GM23338 (cell line): ENCODE measurements at regions not wholly inside any gene's neighbourhood (a gene's known extent, or its start where the extent isn't known, plus 50 kb on each side); places are given as distances from the start of the nearest gene placed in this dataset.

ENCODE experiments used
- ATAC-seq: fragments of 200-7000 bp; cut with Tn5 transposase; 3 replicates; pipeline ENCODE4 v1.9.1; 2020
- DNase-seq: peaks from one replicate; pipeline ENCODE4 v3.0.0-alpha.2; 2015; ENCODE audit warnings: low spot score
- H2AFZ ChIP-seq: fragments of 200-600 bp; sonication (generic); 2 replicates; pipeline ENCODE4 v1.8.0; 2016; ENCODE audit warnings: antibody characterized with exemption, mild to moderate bottlenecking, moderate library complexity
- H3F3A ChIP-seq: fragments of 200-600 bp; sonication (generic); replicated peaks from 2 replicates; pipeline ENCODE4 v1.8.0; 2017; ENCODE audit warnings: antibody characterized with exemption, mixed run types, low read depth
- H3K27ac ChIP-seq: fragments of 200-600 bp; sonication (generic); 2 replicates; pipeline ENCODE4 v1.6.1; 2016; ENCODE audit warnings: low read depth
- H3K27me3 ChIP-seq: fragments of 200-600 bp; sonication (generic); 2 replicates; pipeline ENCODE4 v1.8.0; 2016; ENCODE audit warnings: mild to moderate bottlenecking, mixed run types, moderate library complexity; ENCODE audit not compliant: insufficient read depth
- H3K36me3 ChIP-seq: fragments of 200-600 bp; sonication (generic); 2 replicates; pipeline ENCODE4 v1.8.0; 2016; ENCODE audit warnings: mild to moderate bottlenecking; ENCODE audit not compliant: insufficient read depth
- H3K4me1 ChIP-seq: fragments of 200-600 bp; sonication (generic); 2 replicates; pipeline ENCODE4 v1.8.0; 2016; ENCODE audit warnings: mild to moderate bottlenecking, moderate library complexity; ENCODE audit not compliant: insufficient read depth
- H3K4me2 ChIP-seq: fragments of 200-600 bp; sonication (generic); 2 replicates; pipeline ENCODE4 v1.7.1; 2017; ENCODE audit warnings: mixed run types
- H3K4me3 ChIP-seq: fragments of 200-600 bp; sonication (generic); 2 replicates; pipeline ENCODE4 v1.6.1; 2016; ENCODE audit warnings: mixed run types
- H3K79me2 ChIP-seq: fragments of 200-600 bp; sonication (generic); replicated peaks from 2 replicates; pipeline ENCODE4 v1.8.0; 2017; ENCODE audit warnings: mild to moderate bottlenecking; ENCODE audit not compliant: insufficient read depth
- H3K9me2 ChIP-seq: fragments of 200-600 bp; sonication (generic); 2 replicates; pipeline ENCODE4 v1.8.0; 2017; ENCODE audit not compliant: insufficient read depth
- H4K20me1 ChIP-seq: fragments of 200-600 bp; sonication (generic); replicated peaks from 2 replicates; pipeline ENCODE4 v1.8.0; 2017; ENCODE audit warnings: mild to moderate bottlenecking; ENCODE audit not compliant: insufficient read depth
- H3K27ac Mint-ChIP-seq: 2 replicates; pipeline ENCODE4 v1.8.0; 2020; ENCODE audit warnings: inconsistent platforms, mild to moderate bottlenecking, moderate library complexity, mixed read lengths
- H3K27me3 Mint-ChIP-seq: 3 replicates; pipeline ENCODE4 v1.8.0; 2022; ENCODE audit warnings: low read depth, mild to moderate bottlenecking, moderate library complexity, mixed read lengths, inconsistent platforms; ENCODE audit not compliant: insufficient read depth, poor library complexity
- H3K36me3 Mint-ChIP-seq: 3 replicates; pipeline ENCODE4 v1.8.0; 2021; ENCODE audit warnings: low read depth, mild to moderate bottlenecking, inconsistent platforms, moderate library complexity, mixed read lengths
- H3K4me1 Mint-ChIP-seq: 3 replicates; pipeline ENCODE4 v1.8.0; 2020; ENCODE audit warnings: mild to moderate bottlenecking, inconsistent platforms, mixed read lengths
- H3K4me3 Mint-ChIP-seq: 3 replicates; pipeline ENCODE4 v1.8.0; 2021; ENCODE audit warnings: moderate library complexity, mild to moderate bottlenecking, inconsistent platforms, mixed read lengths
- H3K9me3 Mint-ChIP-seq: 3 replicates; pipeline ENCODE4 v1.8.0; 2020; ENCODE audit warnings: moderate library complexity, mild to moderate bottlenecking, inconsistent platforms, mixed read lengths
- CREB1 ChIP-seq: fragments of 250-450 bp; sonication (Bioruptor Pico); IDR thresholded peaks from 2 replicates; pipeline ENCODE4 v1.5.0; 2020; ENCODE audit warnings: low read depth, mild to moderate bottlenecking, moderate library complexity
- JUNB ChIP-seq: IDR thresholded peaks from one replicate; pipeline ENCODE4 v1.6.1; 2016; ENCODE audit warnings: antibody characterized with exemption; ENCODE audit not compliant: unreplicated experiment
- POLR2AphosphoS5 ChIP-seq: IDR thresholded peaks from 2 replicates; pipeline ENCODE4 v1.6.1; 2016; ENCODE audit warnings: antibody characterized with exemption, low read depth
- STAT1 ChIP-seq: IDR thresholded peaks from one replicate; pipeline ENCODE4 v1.6.1; 2016; ENCODE audit warnings: antibody characterized with exemption; ENCODE audit not compliant: unreplicated experiment
- ZNF114 ChIP-seq: fragments of 250-450 bp; sonication (Bioruptor Pico); IDR thresholded peaks from 2 replicates; pipeline ENCODE4 v1.5.0; 2020; ENCODE audit warnings: mild to moderate bottlenecking, moderate library complexity
- ZNF331 ChIP-seq: fragments of 250-450 bp; sonication (Bioruptor Pico); IDR thresholded peaks from 2 replicates; pipeline ENCODE4 v1.5.0; 2020; ENCODE audit warnings: low read depth, mild to moderate bottlenecking, moderate library complexity
- TF ChIP-seq, protein P1 (sequence below): IDR thresholded peaks from 2 replicates; pipeline ENCODE4 v1.6.1; 2016; ENCODE audit warnings: antibody characterized with exemption
- TF ChIP-seq, protein P2 (sequence below), 2 experiments: fragments of 200-600 bp in 1 of 2; sonication (generic) in 1 of 2; conservative IDR thresholded peaks; 2 replicates each; pipeline versions ENCODE4 v1.5.1 to v1.6.1; 2016 to 2017; ENCODE audit warnings: antibody characterized with exemption in 2 of 2, low read depth in 2 of 2, mild to moderate bottlenecking in 2 of 2, moderate library complexity in 1 of 2
- TF ChIP-seq, protein P3 (sequence below): fragments of 250-450 bp; sonication (Bioruptor Pico); IDR thresholded peaks from 2 replicates; pipeline ENCODE4 v1.5.0; 2020; ENCODE audit warnings: mild to moderate bottlenecking, moderate library complexity
- TF ChIP-seq, protein P4 (sequence below): IDR thresholded peaks from one replicate; pipeline ENCODE4 v1.6.1; 2018; ENCODE audit warnings: antibody characterized with exemption; ENCODE audit not compliant: unreplicated experiment

DNA sequence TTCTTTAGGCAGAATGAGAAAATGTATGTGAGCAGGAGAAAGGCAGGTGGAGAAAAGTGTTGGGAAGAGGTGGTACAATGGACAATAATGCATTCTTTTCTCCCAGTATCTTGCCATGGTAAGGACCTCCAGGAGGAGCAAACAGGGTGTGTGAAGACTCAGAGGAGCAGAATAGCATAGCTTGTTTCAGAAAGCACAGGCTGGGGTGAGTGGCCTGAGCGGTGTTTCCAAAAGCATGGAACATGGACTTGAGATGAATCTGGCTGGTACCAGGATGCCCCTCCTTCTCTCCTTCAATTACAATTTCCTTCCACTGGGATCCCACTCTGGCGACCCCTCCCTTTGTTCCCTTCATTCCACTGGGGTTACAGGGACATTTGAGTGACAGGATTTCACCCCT lies 123.4 kb upstream of the TNR start (continued):
- TF ChIP-seq, protein P1, sequence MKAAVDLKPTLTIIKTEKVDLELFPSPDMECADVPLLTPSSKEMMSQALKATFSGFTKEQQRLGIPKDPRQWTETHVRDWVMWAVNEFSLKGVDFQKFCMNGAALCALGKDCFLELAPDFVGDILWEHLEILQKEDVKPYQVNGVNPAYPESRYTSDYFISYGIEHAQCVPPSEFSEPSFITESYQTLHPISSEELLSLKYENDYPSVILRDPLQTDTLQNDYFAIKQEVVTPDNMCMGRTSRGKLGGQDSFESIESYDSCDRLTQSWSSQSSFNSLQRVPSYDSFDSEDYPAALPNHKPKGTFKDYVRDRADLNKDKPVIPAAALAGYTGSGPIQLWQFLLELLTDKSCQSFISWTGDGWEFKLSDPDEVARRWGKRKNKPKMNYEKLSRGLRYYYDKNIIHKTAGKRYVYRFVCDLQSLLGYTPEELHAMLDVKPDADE, result no peak

DNA sequence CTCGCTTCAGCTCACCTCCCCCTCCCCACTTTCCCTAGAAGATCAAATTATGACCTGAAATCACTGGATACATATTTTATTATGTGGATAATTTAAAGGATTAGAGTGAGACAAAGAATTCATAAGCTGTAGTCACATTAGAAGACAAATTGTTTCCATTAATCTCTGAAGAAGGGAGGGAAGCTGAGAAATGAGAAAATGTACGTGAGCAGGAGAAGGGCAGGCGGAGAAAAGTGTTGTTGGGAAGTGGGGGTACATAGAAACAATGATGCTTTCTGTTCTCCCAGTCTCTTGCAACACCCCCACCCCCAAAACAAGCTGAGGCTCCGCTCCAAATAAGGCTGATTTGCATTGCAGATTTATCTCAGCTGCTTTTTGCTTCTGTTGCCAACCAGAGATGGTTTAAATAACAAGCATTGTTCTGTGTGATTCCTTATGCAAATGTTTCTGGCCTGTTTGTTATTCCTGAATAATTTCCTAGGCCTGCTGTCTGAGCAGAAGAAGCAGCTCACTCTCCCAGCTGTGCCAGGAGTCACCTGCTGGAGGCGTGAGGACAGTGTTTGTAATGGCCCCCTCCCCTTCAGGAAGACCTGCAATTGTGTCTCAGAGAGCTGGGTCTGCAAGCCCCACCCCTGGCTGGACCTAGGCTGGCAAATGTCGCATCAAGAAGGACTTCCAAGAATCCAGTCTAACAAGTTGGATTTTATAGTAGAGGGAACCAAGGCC lies 121.8 kb upstream of the TNR start:
- Histone ChIP-seq H3K79me2 (no peaks in the 10 kb centered on the region), H3K4me3 (peak overlapping the region; percentile 34), H3K4me1 (peaks cover 60% of the 10 kb centered on the region), H4K20me1 (no peaks in the 10 kb centered on the region), H3K36me3 (no peaks in the 10 kb centered on the region), H3K27me3 (peaks cover 13% of the 10 kb centered on the region; the same call in 1 of the 2 replicates), H3K27ac (peak overlapping the region; percentile 71), H3F3A (no peaks in the 10 kb centered on the region), H2AFZ (no peak overlapping the region), H3K9me2 (0 out of 2 replicates have a peak, but pooled peaks cover 11% of the 10 kb centered on the region), H3K4me2 (peak overlapping the region; percentile 53)
- peak overlapping the region; percentile 85 for H3K27ac Mint-ChIP-seq
- peak; percentile 86 for ATAC-seq
- peak; percentile 91 for DNase-seq
- no peaks in the 10 kb centered on the region for H3K36me3 Mint-ChIP-seq
- peaks cover 69% of the 10 kb centered on the region for H3K4me1 Mint-ChIP-seq
- H3K9me3 Mint-ChIP-seq, result no peaks in the 10 kb centered on the region
- H3K27me3 Mint-ChIP-seq, result peaks cover 28% of the 10 kb centered on the region
- peak overlapping the region; percentile 45 for H3K4me3 Mint-ChIP-seq
- TF ChIP-seq ZNF331 (no peak), CREB1 (CRISPR knock-in tag) (peak; percentile 50), POLR2AphosphoS5 (no peak), STAT1 (no peak), ZNF114 (CRISPR knock-in tag) (0 out of 2 replicates have a peak, but pooled peaks have one; percentile 87), JUNB (no peak)
- TF ChIP-seq, protein P2, sequence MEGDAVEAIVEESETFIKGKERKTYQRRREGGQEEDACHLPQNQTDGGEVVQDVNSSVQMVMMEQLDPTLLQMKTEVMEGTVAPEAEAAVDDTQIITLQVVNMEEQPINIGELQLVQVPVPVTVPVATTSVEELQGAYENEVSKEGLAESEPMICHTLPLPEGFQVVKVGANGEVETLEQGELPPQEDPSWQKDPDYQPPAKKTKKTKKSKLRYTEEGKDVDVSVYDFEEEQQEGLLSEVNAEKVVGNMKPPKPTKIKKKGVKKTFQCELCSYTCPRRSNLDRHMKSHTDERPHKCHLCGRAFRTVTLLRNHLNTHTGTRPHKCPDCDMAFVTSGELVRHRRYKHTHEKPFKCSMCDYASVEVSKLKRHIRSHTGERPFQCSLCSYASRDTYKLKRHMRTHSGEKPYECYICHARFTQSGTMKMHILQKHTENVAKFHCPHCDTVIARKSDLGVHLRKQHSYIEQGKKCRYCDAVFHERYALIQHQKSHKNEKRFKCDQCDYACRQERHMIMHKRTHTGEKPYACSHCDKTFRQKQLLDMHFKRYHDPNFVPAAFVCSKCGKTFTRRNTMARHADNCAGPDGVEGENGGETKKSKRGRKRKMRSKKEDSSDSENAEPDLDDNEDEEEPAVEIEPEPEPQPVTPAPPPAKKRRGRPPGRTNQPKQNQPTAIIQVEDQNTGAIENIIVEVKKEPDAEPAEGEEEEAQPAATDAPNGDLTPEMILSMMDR (conservative IDR thresholded peaks at IDR 0.05; ENCODE audit: low read depth in 2 of 2), result peak; percentile 31 to 44
- TF ChIP-seq, protein P3, sequence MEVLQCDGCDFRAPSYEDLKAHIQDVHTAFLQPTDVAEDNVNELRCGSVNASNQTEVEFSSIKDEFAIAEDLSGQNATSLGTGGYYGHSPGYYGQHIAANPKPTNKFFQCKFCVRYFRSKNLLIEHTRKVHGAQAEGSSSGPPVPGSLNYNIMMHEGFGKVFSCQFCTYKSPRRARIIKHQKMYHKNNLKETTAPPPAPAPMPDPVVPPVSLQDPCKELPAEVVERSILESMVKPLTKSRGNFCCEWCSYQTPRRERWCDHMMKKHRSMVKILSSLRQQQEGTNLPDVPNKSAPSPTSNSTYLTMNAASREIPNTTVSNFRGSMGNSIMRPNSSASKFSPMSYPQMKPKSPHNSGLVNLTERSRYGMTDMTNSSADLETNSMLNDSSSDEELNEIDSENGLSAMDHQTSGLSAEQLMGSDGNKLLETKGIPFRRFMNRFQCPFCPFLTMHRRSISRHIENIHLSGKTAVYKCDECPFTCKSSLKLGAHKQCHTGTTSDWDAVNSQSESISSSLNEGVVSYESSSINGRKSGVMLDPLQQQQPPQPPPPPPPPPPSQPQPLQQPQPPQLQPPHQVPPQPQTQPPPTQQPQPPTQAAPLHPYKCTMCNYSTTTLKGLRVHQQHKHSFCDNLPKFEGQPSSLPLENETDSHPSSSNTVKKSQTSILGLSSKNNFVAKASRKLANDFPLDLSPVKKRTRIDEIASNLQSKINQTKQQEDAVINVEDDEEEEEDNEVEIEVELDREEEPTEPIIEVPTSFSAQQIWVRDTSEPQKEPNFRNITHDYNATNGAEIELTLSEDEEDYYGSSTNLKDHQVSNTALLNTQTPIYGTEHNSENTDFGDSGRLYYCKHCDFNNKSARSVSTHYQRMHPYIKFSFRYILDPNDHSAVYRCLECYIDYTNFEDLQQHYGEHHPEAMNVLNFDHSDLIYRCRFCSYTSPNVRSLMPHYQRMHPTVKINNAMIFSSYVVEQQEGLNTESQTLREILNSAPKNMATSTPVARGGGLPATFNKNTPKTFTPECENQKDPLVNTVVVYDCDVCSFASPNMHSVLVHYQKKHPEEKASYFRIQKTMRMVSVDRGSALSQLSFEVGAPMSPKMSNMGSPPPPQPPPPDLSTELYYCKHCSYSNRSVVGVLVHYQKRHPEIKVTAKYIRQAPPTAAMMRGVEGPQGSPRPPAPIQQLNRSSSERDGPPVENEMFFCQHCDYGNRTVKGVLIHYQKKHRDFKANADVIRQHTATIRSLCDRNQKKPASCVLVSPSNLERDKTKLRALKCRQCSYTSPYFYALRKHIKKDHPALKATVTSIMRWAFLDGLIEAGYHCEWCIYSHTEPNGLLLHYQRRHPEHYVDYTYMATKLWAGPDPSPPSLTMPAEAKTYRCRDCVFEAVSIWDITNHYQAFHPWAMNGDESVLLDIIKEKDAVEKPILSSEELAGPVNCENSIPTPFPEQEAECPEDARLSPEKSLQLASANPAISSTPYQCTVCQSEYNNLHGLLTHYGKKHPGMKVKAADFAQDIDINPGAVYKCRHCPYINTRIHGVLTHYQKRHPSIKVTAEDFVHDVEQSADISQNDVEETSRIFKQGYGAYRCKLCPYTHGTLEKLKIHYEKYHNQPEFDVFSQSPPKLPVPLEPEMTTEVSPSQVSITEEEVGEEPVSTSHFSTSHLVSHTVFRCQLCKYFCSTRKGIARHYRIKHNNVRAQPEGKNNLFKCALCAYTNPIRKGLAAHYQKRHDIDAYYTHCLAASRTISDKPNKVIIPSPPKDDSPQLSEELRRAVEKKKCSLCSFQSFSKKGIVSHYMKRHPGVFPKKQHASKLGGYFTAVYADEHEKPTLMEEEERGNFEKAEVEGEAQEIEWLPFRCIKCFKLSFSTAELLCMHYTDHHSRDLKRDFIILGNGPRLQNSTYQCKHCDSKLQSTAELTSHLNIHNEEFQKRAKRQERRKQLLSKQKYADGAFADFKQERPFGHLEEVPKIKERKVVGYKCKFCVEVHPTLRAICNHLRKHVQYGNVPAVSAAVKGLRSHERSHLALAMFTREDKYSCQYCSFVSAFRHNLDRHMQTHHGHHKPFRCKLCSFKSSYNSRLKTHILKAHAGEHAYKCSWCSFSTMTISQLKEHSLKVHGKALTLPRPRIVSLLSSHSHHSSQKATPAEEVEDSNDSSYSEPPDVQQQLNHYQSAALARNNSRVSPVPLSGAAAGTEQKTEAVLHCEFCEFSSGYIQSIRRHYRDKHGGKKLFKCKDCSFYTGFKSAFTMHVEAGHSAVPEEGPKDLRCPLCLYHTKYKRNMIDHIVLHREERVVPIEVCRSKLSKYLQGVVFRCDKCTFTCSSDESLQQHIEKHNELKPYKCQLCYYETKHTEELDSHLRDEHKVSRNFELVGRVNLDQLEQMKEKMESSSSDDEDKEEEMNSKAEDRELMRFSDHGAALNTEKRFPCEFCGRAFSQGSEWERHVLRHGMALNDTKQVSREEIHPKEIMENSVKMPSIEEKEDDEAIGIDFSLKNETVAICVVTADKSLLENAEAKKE, result peak; percentile 61
- TF ChIP-seq, protein P4, sequence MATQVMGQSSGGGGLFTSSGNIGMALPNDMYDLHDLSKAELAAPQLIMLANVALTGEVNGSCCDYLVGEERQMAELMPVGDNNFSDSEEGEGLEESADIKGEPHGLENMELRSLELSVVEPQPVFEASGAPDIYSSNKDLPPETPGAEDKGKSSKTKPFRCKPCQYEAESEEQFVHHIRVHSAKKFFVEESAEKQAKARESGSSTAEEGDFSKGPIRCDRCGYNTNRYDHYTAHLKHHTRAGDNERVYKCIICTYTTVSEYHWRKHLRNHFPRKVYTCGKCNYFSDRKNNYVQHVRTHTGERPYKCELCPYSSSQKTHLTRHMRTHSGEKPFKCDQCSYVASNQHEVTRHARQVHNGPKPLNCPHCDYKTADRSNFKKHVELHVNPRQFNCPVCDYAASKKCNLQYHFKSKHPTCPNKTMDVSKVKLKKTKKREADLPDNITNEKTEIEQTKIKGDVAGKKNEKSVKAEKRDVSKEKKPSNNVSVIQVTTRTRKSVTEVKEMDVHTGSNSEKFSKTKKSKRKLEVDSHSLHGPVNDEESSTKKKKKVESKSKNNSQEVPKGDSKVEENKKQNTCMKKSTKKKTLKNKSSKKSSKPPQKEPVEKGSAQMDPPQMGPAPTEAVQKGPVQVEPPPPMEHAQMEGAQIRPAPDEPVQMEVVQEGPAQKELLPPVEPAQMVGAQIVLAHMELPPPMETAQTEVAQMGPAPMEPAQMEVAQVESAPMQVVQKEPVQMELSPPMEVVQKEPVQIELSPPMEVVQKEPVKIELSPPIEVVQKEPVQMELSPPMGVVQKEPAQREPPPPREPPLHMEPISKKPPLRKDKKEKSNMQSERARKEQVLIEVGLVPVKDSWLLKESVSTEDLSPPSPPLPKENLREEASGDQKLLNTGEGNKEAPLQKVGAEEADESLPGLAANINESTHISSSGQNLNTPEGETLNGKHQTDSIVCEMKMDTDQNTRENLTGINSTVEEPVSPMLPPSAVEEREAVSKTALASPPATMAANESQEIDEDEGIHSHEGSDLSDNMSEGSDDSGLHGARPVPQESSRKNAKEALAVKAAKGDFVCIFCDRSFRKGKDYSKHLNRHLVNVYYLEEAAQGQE, result no peak
- TF ChIP-seq, protein P1, result no peak
